ENCODE measurements at regions not wholly inside any gene's neighbourhood (a gene's known extent, or its start where the extent isn't known, plus 50 kb on each side); places are given as distances from the start of the nearest gene placed in this dataset.

GRCh38 chr17:74130841-74131240, 72.6 kb upstream of the RPL38 start:
- TF ChIP-seq CTCF (IDR thresholded peaks at IDR 0.05) (no peak), POLR2A (IDR thresholded peaks at IDR 0.05) (no peak)

Data from body of pancreas (tissue), 4 donors.